Erythroblast (primary cell): ENCODE measurements at regions not wholly inside any gene's neighbourhood (a gene's known extent, or its start where the extent isn't known, plus 50 kb on each side); places are given as distances from the start of the nearest gene placed in this dataset.

Experiments used
- DNase-seq, 2 experiments: peaks; one replicate each; lab custom pipeline; 2025; lab: John Stamatoyannopoulos, UW
- GATA1 ChIP-seq: IDR thresholded peaks from 2 replicates; pipeline ENCODE4 v1.6.1; 2011; ENCODE audit warnings: low read depth, mild to moderate bottlenecking, control low read depth, low read length, moderate library complexity
- POLR2A ChIP-seq: IDR thresholded peaks from 2 replicates; pipeline ENCODE4 v1.6.1; 2011; ENCODE audit warnings: mild to moderate bottlenecking, low read length

GRCh38 chr22:48112687-48113521 is 1350.5 kb downstream of the TBC1D22A start:
- no peak for DNase-seq
- TF ChIP-seq POLR2A (no peak), GATA1 (no peak)

GRCh38 chr22:48106715-48107259 is 1344.3 kb downstream of the TBC1D22A start:
- no peak for TF ChIP-seq POLR2A
- TF ChIP-seq GATA1, result no peak

GRCh38 chr22:48106215-48106614 is 1343.8 kb downstream of the TBC1D22A start:
- TF ChIP-seq GATA1 (no peak), POLR2A (no peak)
- no peak for DNase-seq

More at GRCh38 chr22:48106715-48107259, 1344.3 kb downstream of the TBC1D22A start:
- DNase-seq, result no peak

GRCh38 chr22:48105259-48105658 is 1342.8 kb downstream of the TBC1D22A start:
- DNase-seq, result no peak
- no peak for TF ChIP-seq GATA1
- no peak for TF ChIP-seq POLR2A

GRCh38 chr22:48104766-48105165 is 1342.3 kb downstream of the TBC1D22A start:
- no peak for TF ChIP-seq GATA1
- TF ChIP-seq POLR2A, result no peak
- DNase-seq, result no peak

GRCh38 chr22:48104102-48104738 is 1341.8 kb downstream of the TBC1D22A start:
- no peak for TF ChIP-seq POLR2A
- no peak for TF ChIP-seq GATA1
- no peak for DNase-seq

- TF ChIP-seq POLR2A, result no peak
- no peak for TF ChIP-seq GATA1
- no peak for DNase-seq
Measured at GRCh38 chr22:48103126-48103875, 1340.9 kb downstream of the TBC1D22A start.

GRCh38 chr22:48102581-48102980 is 1340.1 kb downstream of the TBC1D22A start:
- no peak for TF ChIP-seq GATA1
- DNase-seq, result no peak

- DNase-seq, result no peak
- TF ChIP-seq GATA1 (no peak), POLR2A (no peak)
Measured at GRCh38 chr22:48101704-48102103, 1339.3 kb downstream of the TBC1D22A start.

GRCh38 chr22:48100685-48101417 is 1338.4 kb downstream of the TBC1D22A start:
- TF ChIP-seq GATA1 (no peak), POLR2A (no peak)
- DNase-seq, result no peak

- no peak for TF ChIP-seq POLR2A
- TF ChIP-seq GATA1, result no peak
- DNase-seq, result no peak
Measured at GRCh38 chr22:48099671-48100070, 1337.2 kb downstream of the TBC1D22A start.

- DNase-seq, result no peak
- TF ChIP-seq GATA1 (no peak), POLR2A (no peak)
Measured at GRCh38 chr22:48099251-48099650, 1336.8 kb downstream of the TBC1D22A start.

- no peak for DNase-seq
- TF ChIP-seq GATA1 (no peak), POLR2A (no peak)
Measured at GRCh38 chr22:48098921-48099245, 1336.4 kb downstream of the TBC1D22A start.
